ENCODE measurements at regions not wholly inside any gene's neighbourhood (a gene's known extent, or its start where the extent isn't known, plus 50 kb on each side); places are given as distances from the start of the nearest gene placed in this dataset.

- no peak for TF ChIP-seq CTCF (conservative IDR thresholded peaks at IDR 0.05 in 1 of 2, IDR thresholded peaks at IDR 0.05 in 1 of 2; ENCODE audit: extremely low read depth in 1 of 2, insufficient read depth in 1 of 2, low read depth in 1 of 2, low read length in 2 of 2)
- no peak for TF ChIP-seq EZH2 (IDR thresholded peaks at IDR 0.05; ENCODE audit: borderline replicate concordance, low read length)
These were observed 197.4 kb downstream of the TRIM29 start for GRCh38 chr11:119940401-119940976.
